GM23338 (cell line): ENCODE measurements at regions not wholly inside any gene's neighbourhood (a gene's known extent, or its start where the extent isn't known, plus 50 kb on each side); places are given as distances from the start of the nearest gene placed in this dataset.

Experiments
- ATAC-seq: fragments of 200-7000 bp; cut with Tn5 transposase; 3 replicates; pipeline ENCODE4 v1.9.1; 2020
- DNase-seq: peaks from one replicate; pipeline ENCODE4 v3.0.0-alpha.2; 2015; ENCODE audit warnings: low spot score
- H2AFZ ChIP-seq: fragments of 200-600 bp; sonication (generic); 2 replicates; pipeline ENCODE4 v1.8.0; 2016; ENCODE audit warnings: antibody characterized with exemption, mild to moderate bottlenecking, moderate library complexity
- H3F3A ChIP-seq: fragments of 200-600 bp; sonication (generic); replicated peaks from 2 replicates; pipeline ENCODE4 v1.8.0; 2017; ENCODE audit warnings: antibody characterized with exemption, mixed run types, low read depth
- H3K27ac ChIP-seq: fragments of 200-600 bp; sonication (generic); 2 replicates; pipeline ENCODE4 v1.6.1; 2016; ENCODE audit warnings: low read depth
- H3K27me3 ChIP-seq: fragments of 200-600 bp; sonication (generic); 2 replicates; pipeline ENCODE4 v1.8.0; 2016; ENCODE audit warnings: mild to moderate bottlenecking, mixed run types, moderate library complexity; ENCODE audit not compliant: insufficient read depth
- H3K36me3 ChIP-seq: fragments of 200-600 bp; sonication (generic); 2 replicates; pipeline ENCODE4 v1.8.0; 2016; ENCODE audit warnings: mild to moderate bottlenecking; ENCODE audit not compliant: insufficient read depth
- H3K4me1 ChIP-seq: fragments of 200-600 bp; sonication (generic); 2 replicates; pipeline ENCODE4 v1.8.0; 2016; ENCODE audit warnings: mild to moderate bottlenecking, moderate library complexity; ENCODE audit not compliant: insufficient read depth
- H3K4me2 ChIP-seq: fragments of 200-600 bp; sonication (generic); 2 replicates; pipeline ENCODE4 v1.7.1; 2017; ENCODE audit warnings: mixed run types
- H3K4me3 ChIP-seq: fragments of 200-600 bp; sonication (generic); 2 replicates; pipeline ENCODE4 v1.6.1; 2016; ENCODE audit warnings: mixed run types
- H3K79me2 ChIP-seq: fragments of 200-600 bp; sonication (generic); replicated peaks from 2 replicates; pipeline ENCODE4 v1.8.0; 2017; ENCODE audit warnings: mild to moderate bottlenecking; ENCODE audit not compliant: insufficient read depth
- H3K9me2 ChIP-seq: fragments of 200-600 bp; sonication (generic); 2 replicates; pipeline ENCODE4 v1.8.0; 2017; ENCODE audit not compliant: insufficient read depth
- H4K20me1 ChIP-seq: fragments of 200-600 bp; sonication (generic); replicated peaks from 2 replicates; pipeline ENCODE4 v1.8.0; 2017; ENCODE audit warnings: mild to moderate bottlenecking; ENCODE audit not compliant: insufficient read depth
- H3K27ac Mint-ChIP-seq: 2 replicates; pipeline ENCODE4 v1.8.0; 2020; ENCODE audit warnings: inconsistent platforms, mild to moderate bottlenecking, moderate library complexity, mixed read lengths
- H3K27me3 Mint-ChIP-seq: 3 replicates; pipeline ENCODE4 v1.8.0; 2022; ENCODE audit warnings: low read depth, mild to moderate bottlenecking, moderate library complexity, mixed read lengths, inconsistent platforms; ENCODE audit not compliant: insufficient read depth, poor library complexity
- H3K36me3 Mint-ChIP-seq: 3 replicates; pipeline ENCODE4 v1.8.0; 2021; ENCODE audit warnings: low read depth, mild to moderate bottlenecking, inconsistent platforms, moderate library complexity, mixed read lengths
- H3K4me1 Mint-ChIP-seq: 3 replicates; pipeline ENCODE4 v1.8.0; 2020; ENCODE audit warnings: mild to moderate bottlenecking, inconsistent platforms, mixed read lengths
- H3K4me3 Mint-ChIP-seq: 3 replicates; pipeline ENCODE4 v1.8.0; 2021; ENCODE audit warnings: moderate library complexity, mild to moderate bottlenecking, inconsistent platforms, mixed read lengths
- H3K9me3 Mint-ChIP-seq: 3 replicates; pipeline ENCODE4 v1.8.0; 2020; ENCODE audit warnings: moderate library complexity, mild to moderate bottlenecking, inconsistent platforms, mixed read lengths
- EZH2phosphoT487 ChIP-seq: fragments of 200-600 bp; sonication (generic); IDR thresholded peaks from one replicate; pipeline ENCODE4 v1.8.1; 2018; ENCODE audit warnings: antibody characterized with exemption; ENCODE audit not compliant: unreplicated experiment
- JUNB ChIP-seq: IDR thresholded peaks from one replicate; pipeline ENCODE4 v1.6.1; 2016; ENCODE audit warnings: antibody characterized with exemption; ENCODE audit not compliant: unreplicated experiment
- POLR2AphosphoS5 ChIP-seq: IDR thresholded peaks from 2 replicates; pipeline ENCODE4 v1.6.1; 2016; ENCODE audit warnings: antibody characterized with exemption, low read depth
- STAT1 ChIP-seq: IDR thresholded peaks from one replicate; pipeline ENCODE4 v1.6.1; 2016; ENCODE audit warnings: antibody characterized with exemption; ENCODE audit not compliant: unreplicated experiment
- ZNF114 ChIP-seq: fragments of 250-450 bp; sonication (Bioruptor Pico); IDR thresholded peaks from 2 replicates; pipeline ENCODE4 v1.5.0; 2020; ENCODE audit warnings: mild to moderate bottlenecking, moderate library complexity
- ZNF331 ChIP-seq: fragments of 250-450 bp; sonication (Bioruptor Pico); IDR thresholded peaks from 2 replicates; pipeline ENCODE4 v1.5.0; 2020; ENCODE audit warnings: low read depth, mild to moderate bottlenecking, moderate library complexity
- TF ChIP-seq, protein P1 (sequence below): IDR thresholded peaks from one replicate; pipeline ENCODE4 v1.6.1; 2018; ENCODE audit warnings: antibody characterized with exemption; ENCODE audit not compliant: unreplicated experiment
- TF ChIP-seq, protein P2 (sequence below): fragments of 250-450 bp; sonication (Bioruptor Pico); IDR thresholded peaks from 2 replicates; pipeline ENCODE4 v1.5.0; 2020; ENCODE audit warnings: mild to moderate bottlenecking, moderate library complexity
- TF ChIP-seq, protein P3 (sequence below): IDR thresholded peaks from 2 replicates; pipeline ENCODE4 v1.6.1; 2016; ENCODE audit warnings: antibody characterized with exemption

DNA sequence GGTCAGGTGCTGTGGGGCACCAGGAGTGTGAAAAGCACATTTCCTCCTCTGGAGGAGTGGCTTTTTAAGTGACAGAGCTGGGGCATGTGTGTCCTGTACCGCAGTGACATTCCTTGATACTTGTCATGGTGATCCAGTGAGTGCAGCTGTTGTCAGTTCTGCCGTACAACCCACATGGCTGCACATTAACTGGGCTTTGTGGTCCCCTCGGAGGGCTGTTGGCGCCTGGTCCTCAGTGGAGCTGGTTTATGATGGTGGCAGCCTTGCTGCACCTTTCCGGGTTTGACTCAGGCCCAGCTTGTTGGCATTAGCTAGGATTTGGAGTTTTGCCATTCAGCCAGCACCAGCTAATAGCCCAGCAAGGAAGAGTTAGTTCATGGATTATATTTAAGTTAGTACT is 77.0 kb downstream of the SLC25A47 start (continued):
- TF ChIP-seq, protein P1, sequence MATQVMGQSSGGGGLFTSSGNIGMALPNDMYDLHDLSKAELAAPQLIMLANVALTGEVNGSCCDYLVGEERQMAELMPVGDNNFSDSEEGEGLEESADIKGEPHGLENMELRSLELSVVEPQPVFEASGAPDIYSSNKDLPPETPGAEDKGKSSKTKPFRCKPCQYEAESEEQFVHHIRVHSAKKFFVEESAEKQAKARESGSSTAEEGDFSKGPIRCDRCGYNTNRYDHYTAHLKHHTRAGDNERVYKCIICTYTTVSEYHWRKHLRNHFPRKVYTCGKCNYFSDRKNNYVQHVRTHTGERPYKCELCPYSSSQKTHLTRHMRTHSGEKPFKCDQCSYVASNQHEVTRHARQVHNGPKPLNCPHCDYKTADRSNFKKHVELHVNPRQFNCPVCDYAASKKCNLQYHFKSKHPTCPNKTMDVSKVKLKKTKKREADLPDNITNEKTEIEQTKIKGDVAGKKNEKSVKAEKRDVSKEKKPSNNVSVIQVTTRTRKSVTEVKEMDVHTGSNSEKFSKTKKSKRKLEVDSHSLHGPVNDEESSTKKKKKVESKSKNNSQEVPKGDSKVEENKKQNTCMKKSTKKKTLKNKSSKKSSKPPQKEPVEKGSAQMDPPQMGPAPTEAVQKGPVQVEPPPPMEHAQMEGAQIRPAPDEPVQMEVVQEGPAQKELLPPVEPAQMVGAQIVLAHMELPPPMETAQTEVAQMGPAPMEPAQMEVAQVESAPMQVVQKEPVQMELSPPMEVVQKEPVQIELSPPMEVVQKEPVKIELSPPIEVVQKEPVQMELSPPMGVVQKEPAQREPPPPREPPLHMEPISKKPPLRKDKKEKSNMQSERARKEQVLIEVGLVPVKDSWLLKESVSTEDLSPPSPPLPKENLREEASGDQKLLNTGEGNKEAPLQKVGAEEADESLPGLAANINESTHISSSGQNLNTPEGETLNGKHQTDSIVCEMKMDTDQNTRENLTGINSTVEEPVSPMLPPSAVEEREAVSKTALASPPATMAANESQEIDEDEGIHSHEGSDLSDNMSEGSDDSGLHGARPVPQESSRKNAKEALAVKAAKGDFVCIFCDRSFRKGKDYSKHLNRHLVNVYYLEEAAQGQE = no peak

DNA sequence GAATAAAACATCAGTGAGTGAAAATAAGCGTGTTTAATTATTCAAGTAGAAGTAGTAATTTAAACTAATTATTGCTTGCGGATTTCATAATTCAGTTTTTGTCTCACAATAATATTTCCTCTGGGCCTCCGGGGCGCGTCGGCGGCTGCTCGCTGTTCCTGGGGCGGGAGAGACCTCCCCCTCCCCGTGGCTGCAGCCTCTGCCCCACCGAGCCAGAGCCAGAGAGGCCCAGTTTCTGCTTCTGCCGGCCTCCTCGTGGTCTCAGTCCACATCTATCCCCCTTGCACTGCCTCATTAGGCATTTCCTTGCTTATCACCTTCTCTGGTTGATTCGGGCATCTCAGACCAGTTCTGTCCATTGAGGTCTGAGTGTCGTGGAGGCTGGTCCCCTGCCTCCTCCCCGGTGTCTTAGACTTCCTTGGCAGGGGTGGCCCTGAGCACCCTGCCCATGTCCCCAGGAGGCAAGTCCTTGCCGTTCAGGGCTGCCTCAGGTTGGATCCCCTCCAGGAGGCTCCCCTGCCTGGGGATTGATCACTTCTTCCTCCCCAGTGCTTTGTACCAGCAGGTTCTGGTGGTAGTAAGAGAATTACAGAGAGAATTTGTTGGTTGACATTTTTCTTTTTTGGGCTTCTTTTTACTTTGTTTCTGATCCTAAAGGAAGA is 78.0 kb downstream of the SLC25A47 start:
- H3K4me3 ChIP-seq = no peak overlapping the region
- peak; percentile 19; the same call in 1 of the 3 replicates for ATAC-seq
- Mint-ChIP-seq H3K36me3 (no peaks in the 10 kb centered on the region), H3K27me3 (peaks cover 8% of the 10 kb centered on the region), H3K9me3 (no peaks in the 10 kb centered on the region), H3K4me3 (no peak overlapping the region; the same call in 2 of the 3 replicates), H3K27ac (no peak overlapping the region), H3K4me1 (peaks cover 61% of the 10 kb centered on the region)
- H3K36me3 ChIP-seq = no peaks in the 10 kb centered on the region
- no peak overlapping the region for H3K27ac ChIP-seq
- no peaks in the 10 kb centered on the region; the same call in 1 of the 2 replicates for H3K79me2 ChIP-seq
- no peaks in the 10 kb centered on the region for H4K20me1 ChIP-seq
- no peak for DNase-seq
- no peaks in the 10 kb centered on the region for H3K9me2 ChIP-seq
- no peaks in the 10 kb centered on the region for H3K27me3 ChIP-seq
- no peaks in the 10 kb centered on the region for H3F3A ChIP-seq
- H3K4me1 ChIP-seq = peaks cover 50% of the 10 kb centered on the region
- no peak overlapping the region for H2AFZ ChIP-seq
- no peak overlapping the region for H3K4me2 ChIP-seq
- TF ChIP-seq, protein P2, sequence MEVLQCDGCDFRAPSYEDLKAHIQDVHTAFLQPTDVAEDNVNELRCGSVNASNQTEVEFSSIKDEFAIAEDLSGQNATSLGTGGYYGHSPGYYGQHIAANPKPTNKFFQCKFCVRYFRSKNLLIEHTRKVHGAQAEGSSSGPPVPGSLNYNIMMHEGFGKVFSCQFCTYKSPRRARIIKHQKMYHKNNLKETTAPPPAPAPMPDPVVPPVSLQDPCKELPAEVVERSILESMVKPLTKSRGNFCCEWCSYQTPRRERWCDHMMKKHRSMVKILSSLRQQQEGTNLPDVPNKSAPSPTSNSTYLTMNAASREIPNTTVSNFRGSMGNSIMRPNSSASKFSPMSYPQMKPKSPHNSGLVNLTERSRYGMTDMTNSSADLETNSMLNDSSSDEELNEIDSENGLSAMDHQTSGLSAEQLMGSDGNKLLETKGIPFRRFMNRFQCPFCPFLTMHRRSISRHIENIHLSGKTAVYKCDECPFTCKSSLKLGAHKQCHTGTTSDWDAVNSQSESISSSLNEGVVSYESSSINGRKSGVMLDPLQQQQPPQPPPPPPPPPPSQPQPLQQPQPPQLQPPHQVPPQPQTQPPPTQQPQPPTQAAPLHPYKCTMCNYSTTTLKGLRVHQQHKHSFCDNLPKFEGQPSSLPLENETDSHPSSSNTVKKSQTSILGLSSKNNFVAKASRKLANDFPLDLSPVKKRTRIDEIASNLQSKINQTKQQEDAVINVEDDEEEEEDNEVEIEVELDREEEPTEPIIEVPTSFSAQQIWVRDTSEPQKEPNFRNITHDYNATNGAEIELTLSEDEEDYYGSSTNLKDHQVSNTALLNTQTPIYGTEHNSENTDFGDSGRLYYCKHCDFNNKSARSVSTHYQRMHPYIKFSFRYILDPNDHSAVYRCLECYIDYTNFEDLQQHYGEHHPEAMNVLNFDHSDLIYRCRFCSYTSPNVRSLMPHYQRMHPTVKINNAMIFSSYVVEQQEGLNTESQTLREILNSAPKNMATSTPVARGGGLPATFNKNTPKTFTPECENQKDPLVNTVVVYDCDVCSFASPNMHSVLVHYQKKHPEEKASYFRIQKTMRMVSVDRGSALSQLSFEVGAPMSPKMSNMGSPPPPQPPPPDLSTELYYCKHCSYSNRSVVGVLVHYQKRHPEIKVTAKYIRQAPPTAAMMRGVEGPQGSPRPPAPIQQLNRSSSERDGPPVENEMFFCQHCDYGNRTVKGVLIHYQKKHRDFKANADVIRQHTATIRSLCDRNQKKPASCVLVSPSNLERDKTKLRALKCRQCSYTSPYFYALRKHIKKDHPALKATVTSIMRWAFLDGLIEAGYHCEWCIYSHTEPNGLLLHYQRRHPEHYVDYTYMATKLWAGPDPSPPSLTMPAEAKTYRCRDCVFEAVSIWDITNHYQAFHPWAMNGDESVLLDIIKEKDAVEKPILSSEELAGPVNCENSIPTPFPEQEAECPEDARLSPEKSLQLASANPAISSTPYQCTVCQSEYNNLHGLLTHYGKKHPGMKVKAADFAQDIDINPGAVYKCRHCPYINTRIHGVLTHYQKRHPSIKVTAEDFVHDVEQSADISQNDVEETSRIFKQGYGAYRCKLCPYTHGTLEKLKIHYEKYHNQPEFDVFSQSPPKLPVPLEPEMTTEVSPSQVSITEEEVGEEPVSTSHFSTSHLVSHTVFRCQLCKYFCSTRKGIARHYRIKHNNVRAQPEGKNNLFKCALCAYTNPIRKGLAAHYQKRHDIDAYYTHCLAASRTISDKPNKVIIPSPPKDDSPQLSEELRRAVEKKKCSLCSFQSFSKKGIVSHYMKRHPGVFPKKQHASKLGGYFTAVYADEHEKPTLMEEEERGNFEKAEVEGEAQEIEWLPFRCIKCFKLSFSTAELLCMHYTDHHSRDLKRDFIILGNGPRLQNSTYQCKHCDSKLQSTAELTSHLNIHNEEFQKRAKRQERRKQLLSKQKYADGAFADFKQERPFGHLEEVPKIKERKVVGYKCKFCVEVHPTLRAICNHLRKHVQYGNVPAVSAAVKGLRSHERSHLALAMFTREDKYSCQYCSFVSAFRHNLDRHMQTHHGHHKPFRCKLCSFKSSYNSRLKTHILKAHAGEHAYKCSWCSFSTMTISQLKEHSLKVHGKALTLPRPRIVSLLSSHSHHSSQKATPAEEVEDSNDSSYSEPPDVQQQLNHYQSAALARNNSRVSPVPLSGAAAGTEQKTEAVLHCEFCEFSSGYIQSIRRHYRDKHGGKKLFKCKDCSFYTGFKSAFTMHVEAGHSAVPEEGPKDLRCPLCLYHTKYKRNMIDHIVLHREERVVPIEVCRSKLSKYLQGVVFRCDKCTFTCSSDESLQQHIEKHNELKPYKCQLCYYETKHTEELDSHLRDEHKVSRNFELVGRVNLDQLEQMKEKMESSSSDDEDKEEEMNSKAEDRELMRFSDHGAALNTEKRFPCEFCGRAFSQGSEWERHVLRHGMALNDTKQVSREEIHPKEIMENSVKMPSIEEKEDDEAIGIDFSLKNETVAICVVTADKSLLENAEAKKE = no peak
- TF ChIP-seq, protein P3, sequence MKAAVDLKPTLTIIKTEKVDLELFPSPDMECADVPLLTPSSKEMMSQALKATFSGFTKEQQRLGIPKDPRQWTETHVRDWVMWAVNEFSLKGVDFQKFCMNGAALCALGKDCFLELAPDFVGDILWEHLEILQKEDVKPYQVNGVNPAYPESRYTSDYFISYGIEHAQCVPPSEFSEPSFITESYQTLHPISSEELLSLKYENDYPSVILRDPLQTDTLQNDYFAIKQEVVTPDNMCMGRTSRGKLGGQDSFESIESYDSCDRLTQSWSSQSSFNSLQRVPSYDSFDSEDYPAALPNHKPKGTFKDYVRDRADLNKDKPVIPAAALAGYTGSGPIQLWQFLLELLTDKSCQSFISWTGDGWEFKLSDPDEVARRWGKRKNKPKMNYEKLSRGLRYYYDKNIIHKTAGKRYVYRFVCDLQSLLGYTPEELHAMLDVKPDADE = no peak
- TF ChIP-seq, protein P1 = no peak
- TF ChIP-seq JUNB (no peak), EZH2phosphoT487 (no peak), ZNF331 (CRISPR knock-in tag) (no peak), STAT1 (no peak), POLR2AphosphoS5 (no peak), ZNF114 (CRISPR knock-in tag) (no peak)
